HG03108 (cell line): ENCODE measurements at regions not wholly inside any gene's neighbourhood (a gene's known extent, or its start where the extent isn't known, plus 50 kb on each side); places are given as distances from the start of the nearest gene placed in this dataset.

Source experiments
- ATAC-seq: cut with Tn5 transposase; IDR thresholded peaks from one replicate; pipeline ENCODE4 v1.9.1; 2021; ENCODE audit warnings: moderate library complexity; ENCODE audit not compliant: unreplicated experiment

- no peak for ATAC-seq
These were observed 288.6 kb downstream of the AACS start for GRCh38 chr12:125353871-125354270.

GRCh38 chr12:125355614-125356013 lies 290.4 kb downstream of the AACS start:
- ATAC-seq = no peak

- no peak for ATAC-seq
These were observed 290.9 kb downstream of the AACS start for GRCh38 chr12:125356111-125356510.

GRCh38 chr12:125357561-125357960 lies 292.3 kb downstream of the AACS start:
- ATAC-seq = no peak

DNA sequence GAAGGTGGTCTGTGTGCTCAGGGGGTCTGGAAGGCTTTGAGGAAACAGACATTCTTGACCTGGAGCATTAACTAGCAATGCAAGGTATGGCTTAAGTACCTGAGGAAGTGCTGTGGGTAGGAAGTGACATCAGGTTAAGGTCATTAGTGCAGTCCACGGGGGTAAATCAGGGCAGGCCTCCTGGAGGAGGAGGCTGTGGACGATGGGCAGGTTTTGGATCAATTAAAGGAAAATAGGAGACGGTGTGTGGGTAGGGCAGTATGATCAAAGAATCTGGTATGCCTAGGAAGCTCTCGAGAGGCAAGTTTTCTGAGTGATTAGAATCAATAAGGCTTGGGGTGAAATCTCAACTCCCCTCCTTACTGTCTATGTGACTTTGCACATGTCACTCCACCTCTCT lies 295.3 kb downstream of the AACS start:
- no peak for ATAC-seq

DNA sequence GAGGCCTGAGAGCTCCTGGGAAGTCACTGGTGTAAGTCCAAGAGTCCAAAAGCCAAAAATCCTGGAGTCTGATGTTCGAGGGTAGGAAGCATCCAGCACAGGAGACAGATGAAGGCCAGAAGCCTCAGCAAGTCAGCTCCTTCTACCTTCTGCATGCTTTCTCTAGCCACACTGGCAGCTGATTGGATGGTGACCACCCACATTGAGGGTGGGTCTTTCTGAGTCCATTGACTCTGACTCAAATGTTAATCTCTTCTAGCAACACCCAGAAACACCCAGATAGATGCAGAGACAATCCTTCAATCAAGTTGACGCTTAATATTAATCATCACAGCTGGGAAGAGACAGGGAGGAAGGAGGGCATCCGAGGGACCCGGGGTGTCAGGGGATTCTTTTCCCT lies 305.8 kb downstream of the AACS start:
- ATAC-seq = no peak

- ATAC-seq = no peak
These were observed 306.9 kb downstream of the AACS start for GRCh38 chr12:125372085-125372484.

DNA sequence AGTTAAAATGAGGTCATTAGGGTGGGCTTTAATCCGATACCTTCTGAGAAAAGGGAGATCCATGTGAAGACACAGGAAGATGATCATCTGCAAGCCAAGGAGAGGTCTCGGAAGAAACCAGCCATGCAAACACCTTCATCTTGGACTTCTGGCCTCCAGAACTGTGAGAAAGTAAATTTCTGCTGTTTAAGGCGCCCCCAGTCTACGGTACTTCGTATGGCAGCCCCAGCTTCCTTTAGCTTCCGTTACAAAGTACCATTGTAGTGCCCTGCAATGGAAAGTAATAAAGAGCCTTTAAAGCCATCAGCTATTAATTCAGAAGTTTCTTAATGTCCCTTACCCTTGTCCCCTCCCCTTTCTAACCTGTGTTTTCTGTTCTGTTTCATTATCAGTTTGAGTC lies 308.1 kb downstream of the AACS start:
- ATAC-seq = no peak

- no peak for ATAC-seq
These were observed 311.2 kb downstream of the AACS start for GRCh38 chr12:125376422-125376821.

DNA sequence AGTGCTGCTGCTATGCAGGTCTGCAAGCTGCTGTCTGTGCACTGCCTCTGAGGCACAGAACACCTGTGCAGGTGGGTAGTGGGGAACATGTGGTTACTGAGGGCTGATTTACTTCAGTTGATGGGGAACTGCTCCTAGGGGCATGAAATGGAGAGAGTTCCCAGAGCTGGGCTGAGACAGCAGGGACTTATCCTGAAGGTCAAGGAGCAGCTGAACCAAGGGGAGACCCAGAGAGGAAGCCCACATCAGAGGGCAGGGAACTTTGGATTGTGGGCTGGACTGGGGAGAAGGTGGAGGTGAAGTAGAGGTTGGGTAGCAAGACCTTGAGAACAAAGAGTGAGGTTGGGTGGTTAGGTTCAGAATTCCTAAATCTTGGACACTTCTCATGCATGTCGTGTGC lies 311.9 kb downstream of the AACS start:
- no peak for ATAC-seq

DNA sequence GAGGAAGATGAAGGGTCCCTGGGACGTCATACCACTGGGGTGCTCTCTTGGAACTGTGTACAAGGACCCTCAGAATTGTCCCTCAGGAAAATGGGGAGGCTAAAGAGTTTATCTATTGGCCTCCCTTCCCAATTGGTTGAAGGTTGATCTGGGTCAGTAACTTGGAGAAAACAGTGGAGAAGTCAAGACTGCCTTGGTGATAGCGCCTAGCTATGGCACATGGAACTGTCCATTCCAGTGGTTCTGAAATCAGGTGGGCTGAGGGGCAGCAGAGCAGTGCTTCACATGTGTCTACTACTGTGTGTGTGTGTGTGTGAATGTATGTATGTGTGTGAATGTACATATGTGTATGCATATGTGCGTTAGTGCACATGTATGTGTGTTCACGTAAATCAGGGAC lies 316.1 kb downstream of the AACS start:
- no peak for ATAC-seq

GRCh38 chr12:125382926-125383325 lies 317.7 kb downstream of the AACS start:
- no peak for ATAC-seq

DNA sequence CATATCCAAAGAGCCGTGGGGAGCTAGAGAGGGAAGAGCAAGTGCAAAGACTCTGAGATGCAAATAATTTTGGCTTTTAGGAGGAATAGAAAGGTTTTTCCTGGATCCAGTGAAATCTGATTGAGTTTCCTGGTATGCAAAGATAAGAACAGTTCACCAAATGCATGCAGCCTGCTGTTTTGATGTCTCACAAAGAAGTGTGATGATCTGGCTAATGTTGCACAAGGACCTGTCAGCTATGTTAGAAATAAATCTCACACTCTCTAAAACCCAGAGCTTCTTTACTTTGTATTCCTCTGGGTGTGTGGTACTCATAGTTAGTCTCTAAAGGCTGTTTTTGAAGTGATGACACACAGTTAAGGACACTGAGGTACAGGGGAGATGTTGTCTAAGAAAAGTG lies 321.4 kb downstream of the AACS start:
- no peak for ATAC-seq

DNA sequence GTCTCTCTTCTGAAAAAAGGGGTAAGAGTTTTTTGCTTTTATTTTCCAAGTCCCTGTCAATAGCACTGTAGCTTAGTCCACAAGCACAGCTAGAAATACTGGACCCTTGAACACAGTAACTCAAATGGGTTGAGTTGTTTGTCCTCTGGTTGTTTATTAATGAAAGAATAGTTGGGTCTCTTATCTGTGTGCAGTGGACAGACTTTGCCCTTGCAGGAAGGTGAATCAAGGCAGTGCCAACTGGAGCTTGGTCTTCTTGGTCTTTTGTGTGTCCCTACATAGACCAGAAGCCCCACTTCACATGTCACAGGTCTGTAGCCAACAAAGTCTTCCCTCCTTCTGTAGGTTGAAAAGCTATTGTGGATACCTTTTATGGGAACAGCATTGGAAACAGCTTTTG lies 322.0 kb downstream of the AACS start:
- no peak for ATAC-seq

- ATAC-seq = no peak
These were observed 323.9 kb downstream of the AACS start for GRCh38 chr12:125389061-125389697.

- ATAC-seq = no peak
These were observed 328.3 kb downstream of the AACS start for GRCh38 chr12:125393569-125393968.

DNA sequence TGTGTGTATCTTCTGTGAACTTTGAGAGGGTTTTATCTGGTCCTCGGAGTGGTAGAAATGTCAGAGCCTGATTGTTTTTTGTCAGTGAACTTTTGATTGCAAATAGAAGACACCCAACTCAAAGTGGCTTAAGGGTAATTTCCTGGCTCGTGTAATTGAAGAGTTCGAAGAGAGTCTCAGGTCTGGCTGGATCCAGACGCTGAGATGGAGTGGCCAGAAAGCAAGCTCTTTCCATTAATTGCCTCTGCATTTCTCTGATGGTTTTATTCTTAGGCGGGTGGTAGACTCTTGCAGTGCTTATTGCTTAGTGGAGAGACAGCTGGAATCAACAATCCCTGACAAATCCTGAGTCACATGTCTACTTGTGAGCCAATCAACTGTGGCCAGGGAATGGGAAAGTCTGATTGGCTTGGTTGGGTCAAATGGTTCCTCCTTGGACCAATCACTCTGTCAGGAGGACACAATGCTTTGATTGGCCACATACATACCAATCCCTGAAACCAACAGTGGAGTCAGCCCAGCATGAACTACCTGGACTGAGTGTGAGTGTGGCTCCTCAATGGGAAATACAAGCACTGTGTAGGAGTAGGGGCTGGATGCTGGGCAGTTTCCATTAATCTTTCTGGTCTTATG lies 330.5 kb downstream of the AACS start:
- no peak for ATAC-seq

DNA sequence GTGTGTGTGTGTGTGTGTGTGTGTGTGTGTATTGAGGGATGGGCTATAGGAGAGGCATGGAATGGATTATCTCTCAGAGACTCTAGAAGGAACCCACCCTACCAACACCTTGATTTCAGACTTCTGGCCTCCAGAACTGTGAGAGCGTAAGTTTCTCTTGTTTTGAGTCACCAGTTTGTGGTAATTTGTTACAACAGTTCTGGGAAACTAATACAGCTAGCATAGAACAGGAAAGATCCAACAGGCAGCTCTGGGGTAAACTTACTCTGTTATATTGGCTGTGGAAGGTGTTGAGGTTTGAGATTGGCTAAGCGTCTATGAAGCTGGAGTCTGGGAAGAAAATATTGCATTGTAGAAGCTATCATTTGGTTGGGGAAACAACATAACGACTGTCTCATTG lies 334.3 kb downstream of the AACS start:
- ATAC-seq = no peak

DNA sequence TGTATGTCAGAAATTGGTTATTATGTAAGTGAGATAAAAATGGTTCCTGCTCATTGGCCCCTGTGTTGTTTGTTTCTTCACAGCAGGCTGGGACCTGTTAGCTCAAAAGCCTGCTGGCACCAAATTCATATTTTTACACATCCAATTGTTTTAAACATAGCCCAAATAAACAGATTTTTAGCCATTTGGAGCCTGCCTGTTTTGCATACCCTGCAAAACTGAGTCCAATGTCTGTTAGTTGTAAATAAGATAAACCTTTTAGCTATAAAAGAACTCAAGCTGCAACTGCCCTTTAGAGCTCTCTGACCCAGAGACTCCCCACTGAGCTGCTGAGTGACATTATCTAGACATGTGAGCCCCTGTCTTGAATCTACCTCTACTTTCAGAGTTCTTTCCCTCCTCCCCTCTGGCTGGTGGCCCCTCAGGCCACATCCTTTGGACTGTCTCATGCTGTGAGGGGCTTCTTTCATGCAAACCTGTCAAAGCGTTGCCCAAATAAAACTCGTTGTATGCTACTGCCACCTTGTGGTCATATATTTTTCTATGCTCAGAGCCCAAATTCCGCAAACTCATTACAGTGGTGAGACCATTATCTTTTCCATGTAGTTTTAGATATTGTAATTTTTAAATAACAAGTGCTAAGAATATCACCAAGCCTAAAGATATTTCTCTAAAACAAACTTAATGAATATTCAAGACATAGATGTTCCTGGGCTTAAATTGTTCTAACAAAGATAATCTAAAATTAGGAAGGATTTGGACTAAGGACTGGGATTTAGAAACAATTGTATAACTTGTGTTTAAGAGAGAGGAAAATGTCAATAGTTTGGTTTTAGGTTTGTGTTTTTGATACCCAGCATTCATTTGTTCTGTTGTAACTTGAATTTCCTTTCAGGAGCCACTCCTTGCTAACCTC lies 337.9 kb downstream of the AACS start:
- no peak for ATAC-seq

DNA sequence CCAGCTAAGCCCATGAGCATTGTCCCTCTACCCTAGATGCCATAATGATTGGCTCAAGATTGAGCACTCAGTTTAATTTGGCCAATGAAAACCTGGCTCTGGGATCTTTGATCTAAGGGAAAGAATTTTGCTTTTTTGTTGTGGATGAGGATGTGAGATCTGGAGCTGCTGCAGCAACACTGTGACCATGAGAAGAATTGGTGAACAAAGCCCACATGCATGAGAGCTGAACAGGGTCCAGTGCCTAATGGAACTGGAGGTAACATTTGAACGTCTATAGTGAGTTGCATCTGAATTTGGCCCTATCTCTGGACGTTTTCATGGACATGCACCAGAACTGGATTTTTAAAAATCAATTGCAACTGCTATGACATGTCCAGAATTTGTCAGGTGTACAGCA lies 338.6 kb downstream of the AACS start:
- ATAC-seq = no peak

- ATAC-seq = peak; percentile 82
These were observed 340.9 kb downstream of the AACS start for GRCh38 chr12:125406131-125406530.

GRCh38 chr12:125408718-125409117 lies 343.5 kb downstream of the AACS start:
- no peak for ATAC-seq
